Hepatocyte (in vitro differentiated cells): ENCODE measurements at regions not wholly inside any gene's neighbourhood (a gene's known extent, or its start where the extent isn't known, plus 50 kb on each side); places are given as distances from the start of the nearest gene placed in this dataset.

Experiments used
- EZH2 ChIP-seq: fragments of 200-600 bp; sonication (generic); IDR thresholded peaks from 2 replicates; pipeline ENCODE4 v1.6.1; 2016; ENCODE audit warnings: antibody characterized with exemption, mild to moderate bottlenecking, borderline replicate concordance
- EZH2phosphoT487 ChIP-seq: fragments of 200-600 bp; sonication (generic); IDR thresholded peaks from one replicate; pipeline ENCODE4 v1.6.1; 2018; ENCODE audit warnings: antibody characterized with exemption, mild to moderate bottlenecking, low read depth, moderate library complexity; ENCODE audit not compliant: unreplicated experiment, severe bottlenecking
- TF ChIP-seq, protein P1 (sequence below): fragments of 200-600 bp; sonication (generic); IDR thresholded peaks from 2 replicates; pipeline ENCODE4 v1.5.1; 2016; ENCODE audit warnings: antibody characterized with exemption, mild to moderate bottlenecking; ENCODE audit not compliant: poor library complexity

DNA sequence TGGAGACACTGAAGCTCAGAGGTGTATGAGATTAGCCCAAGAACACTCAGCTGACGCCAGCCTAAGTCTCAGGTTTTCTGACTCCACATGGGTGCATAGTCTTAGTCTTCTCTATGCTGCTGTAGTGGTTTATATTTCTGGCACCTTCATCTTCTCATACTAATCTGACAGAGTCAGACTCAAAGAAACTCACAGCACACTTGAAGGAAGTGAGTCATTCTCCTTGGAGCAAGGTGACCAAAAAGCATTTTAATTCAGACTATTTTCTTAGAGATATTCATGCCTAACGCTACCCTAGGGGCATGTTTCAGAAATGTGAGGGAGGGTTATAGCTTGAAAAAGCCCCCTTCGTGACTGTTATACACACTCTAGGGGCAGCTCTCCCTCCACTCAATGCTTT is 775.3 kb upstream of the ARPP21 start:
- TF ChIP-seq, protein P1, sequence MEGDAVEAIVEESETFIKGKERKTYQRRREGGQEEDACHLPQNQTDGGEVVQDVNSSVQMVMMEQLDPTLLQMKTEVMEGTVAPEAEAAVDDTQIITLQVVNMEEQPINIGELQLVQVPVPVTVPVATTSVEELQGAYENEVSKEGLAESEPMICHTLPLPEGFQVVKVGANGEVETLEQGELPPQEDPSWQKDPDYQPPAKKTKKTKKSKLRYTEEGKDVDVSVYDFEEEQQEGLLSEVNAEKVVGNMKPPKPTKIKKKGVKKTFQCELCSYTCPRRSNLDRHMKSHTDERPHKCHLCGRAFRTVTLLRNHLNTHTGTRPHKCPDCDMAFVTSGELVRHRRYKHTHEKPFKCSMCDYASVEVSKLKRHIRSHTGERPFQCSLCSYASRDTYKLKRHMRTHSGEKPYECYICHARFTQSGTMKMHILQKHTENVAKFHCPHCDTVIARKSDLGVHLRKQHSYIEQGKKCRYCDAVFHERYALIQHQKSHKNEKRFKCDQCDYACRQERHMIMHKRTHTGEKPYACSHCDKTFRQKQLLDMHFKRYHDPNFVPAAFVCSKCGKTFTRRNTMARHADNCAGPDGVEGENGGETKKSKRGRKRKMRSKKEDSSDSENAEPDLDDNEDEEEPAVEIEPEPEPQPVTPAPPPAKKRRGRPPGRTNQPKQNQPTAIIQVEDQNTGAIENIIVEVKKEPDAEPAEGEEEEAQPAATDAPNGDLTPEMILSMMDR = no peak
- no peak for TF ChIP-seq EZH2
- no peak for TF ChIP-seq EZH2phosphoT487
